SU-DHL-6 (cell line): ENCODE measurements at regions not wholly inside any gene's neighbourhood (a gene's known extent, or its start where the extent isn't known, plus 50 kb on each side); places are given as distances from the start of the nearest gene placed in this dataset.

Source experiments
- H2AFZ ChIP-seq: fragments of 200-600 bp; sonication (generic); 2 replicates; pipeline ENCODE4 v1.6.1; 2014; ENCODE audit warnings: low read depth, mild to moderate bottlenecking, moderate library complexity, mixed read lengths, antibody characterized with exemption, low read length; ENCODE audit not compliant: severe bottlenecking
- H3F3A ChIP-seq: fragments of 200-600 bp; shearing (Covaris generic); 2 replicates; pipeline ENCODE4 v1.6.0; 2016; ENCODE audit warnings: antibody characterized with exemption, mild to moderate bottlenecking; ENCODE audit not compliant: insufficient read depth
- H3K27ac ChIP-seq: fragments of 200-600 bp; sonication (generic); 2 replicates; pipeline ENCODE4 v1.5.1; 2016; ENCODE audit warnings: low read depth, mild to moderate bottlenecking, low read length, moderate library complexity, mixed read lengths
- H3K27me3 ChIP-seq: fragments of 200-600 bp; sonication (generic), shearing (Covaris generic); 2 replicates; pipeline ENCODE4 v1.6.0; 2014; ENCODE audit warnings: mild to moderate bottlenecking, low read length
- H3K36me3 ChIP-seq: fragments of 200-600 bp; sonication (generic); 2 replicates; pipeline ENCODE4 v1.6.1; 2014; ENCODE audit warnings: mild to moderate bottlenecking, low read length, mixed read lengths
- H3K4me2 ChIP-seq: fragments of 300-600, 200-600 bp; shearing (Covaris generic), sonication (generic); 2 replicates; pipeline ENCODE4 v1.6.0; 2014; ENCODE audit warnings: low read length, low read depth, mild to moderate bottlenecking; ENCODE audit not compliant: poor library complexity, severe bottlenecking
- H3K4me3 ChIP-seq: fragments of 200-600 bp; sonication (generic); 2 replicates; pipeline ENCODE4 v1.5.1; 2014; ENCODE audit warnings: antibody characterized with exemption, low read length, mild to moderate bottlenecking, mixed read lengths; ENCODE audit not compliant: insufficient read depth, poor library complexity, severe bottlenecking
- H3K79me2 ChIP-seq: fragments of 200-600 bp; sonication (generic); 2 replicates; pipeline ENCODE4 v1.6.1; 2014; ENCODE audit warnings: mild to moderate bottlenecking, low read length, moderate library complexity; ENCODE audit not compliant: insufficient read depth
- H3K9ac ChIP-seq: fragments of 200-600 bp; sonication (generic); 2 replicates; pipeline ENCODE4 v1.7.0; 2014; ENCODE audit warnings: mild to moderate bottlenecking, low read length
- H3K9me2 ChIP-seq: fragments of 200-600 bp; sonication (generic); replicated peaks from 2 replicates; pipeline ENCODE4 v1.6.1; 2014; ENCODE audit warnings: low read length; ENCODE audit not compliant: insufficient read depth
- H3K9me3 ChIP-seq: fragments of 200-600 bp; sonication (generic); 2 replicates; pipeline ENCODE4 v1.6.1; 2014; ENCODE audit warnings: low read length, mixed read lengths; ENCODE audit not compliant: insufficient read depth
- H4K20me1 ChIP-seq: fragments of 200-600 bp; sonication (generic); 2 replicates; pipeline ENCODE4 v1.6.1; 2014; ENCODE audit warnings: low read depth, mild to moderate bottlenecking, antibody characterized with exemption, low read length, moderate library complexity, mixed read lengths
- EZH2phosphoT487 ChIP-seq: fragments of 200-600 bp; sonication (generic), shearing (Covaris generic); conservative IDR thresholded peaks from 2 replicates; pipeline ENCODE4 v1.6.1; 2018; ENCODE audit warnings: mild to moderate bottlenecking, antibody characterized with exemption, low read length, moderate library complexity, mixed read lengths
- TF ChIP-seq, protein P1 (sequence below): fragments of 200-600 bp; sonication (generic); IDR thresholded peaks from one replicate; pipeline ENCODE4 v1.5.1; 2017; ENCODE audit warnings: antibody characterized with exemption, mild to moderate bottlenecking, low read length, moderate library complexity; ENCODE audit not compliant: insufficient read depth, poor library complexity, severe bottlenecking

DNA sequence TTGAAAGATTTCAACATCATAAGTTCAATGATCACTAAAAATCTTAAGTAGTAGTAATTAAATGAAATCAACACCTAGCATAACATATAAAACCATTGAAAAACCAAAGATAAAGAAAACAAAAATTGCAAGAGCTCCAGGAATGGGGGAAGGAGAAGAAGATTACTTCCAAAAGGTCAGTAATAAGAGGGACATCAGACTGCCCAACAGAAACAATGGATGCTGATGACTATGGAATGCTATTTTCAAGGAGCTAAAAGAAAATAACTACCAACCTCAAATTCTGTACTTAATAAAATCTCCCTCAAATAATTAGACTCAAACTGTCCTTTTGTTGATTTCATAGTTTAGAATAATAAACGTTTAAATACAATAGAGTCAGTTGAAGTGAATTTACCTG, 314.5 kb upstream of the LMO3 start:
- Histone ChIP-seq H3K9ac (no peak overlapping the region), H3K27ac (no peak overlapping the region), H4K20me1 (no peaks in the 10 kb centered on the region), H3K9me2 (no peaks in the 10 kb centered on the region), H3K36me3 (no peaks in the 10 kb centered on the region), H3F3A (no peaks in the 10 kb centered on the region), H3K4me2 (no peak overlapping the region), H3K27me3 (no peaks in the 10 kb centered on the region), H2AFZ (no peak overlapping the region), H3K4me3 (no peak overlapping the region), H3K79me2 (no peaks in the 10 kb centered on the region), H3K9me3 (no peaks in the 10 kb centered on the region)
- no peak for TF ChIP-seq EZH2phosphoT487
- TF ChIP-seq, protein P1, sequence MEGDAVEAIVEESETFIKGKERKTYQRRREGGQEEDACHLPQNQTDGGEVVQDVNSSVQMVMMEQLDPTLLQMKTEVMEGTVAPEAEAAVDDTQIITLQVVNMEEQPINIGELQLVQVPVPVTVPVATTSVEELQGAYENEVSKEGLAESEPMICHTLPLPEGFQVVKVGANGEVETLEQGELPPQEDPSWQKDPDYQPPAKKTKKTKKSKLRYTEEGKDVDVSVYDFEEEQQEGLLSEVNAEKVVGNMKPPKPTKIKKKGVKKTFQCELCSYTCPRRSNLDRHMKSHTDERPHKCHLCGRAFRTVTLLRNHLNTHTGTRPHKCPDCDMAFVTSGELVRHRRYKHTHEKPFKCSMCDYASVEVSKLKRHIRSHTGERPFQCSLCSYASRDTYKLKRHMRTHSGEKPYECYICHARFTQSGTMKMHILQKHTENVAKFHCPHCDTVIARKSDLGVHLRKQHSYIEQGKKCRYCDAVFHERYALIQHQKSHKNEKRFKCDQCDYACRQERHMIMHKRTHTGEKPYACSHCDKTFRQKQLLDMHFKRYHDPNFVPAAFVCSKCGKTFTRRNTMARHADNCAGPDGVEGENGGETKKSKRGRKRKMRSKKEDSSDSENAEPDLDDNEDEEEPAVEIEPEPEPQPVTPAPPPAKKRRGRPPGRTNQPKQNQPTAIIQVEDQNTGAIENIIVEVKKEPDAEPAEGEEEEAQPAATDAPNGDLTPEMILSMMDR = no peak

DNA sequence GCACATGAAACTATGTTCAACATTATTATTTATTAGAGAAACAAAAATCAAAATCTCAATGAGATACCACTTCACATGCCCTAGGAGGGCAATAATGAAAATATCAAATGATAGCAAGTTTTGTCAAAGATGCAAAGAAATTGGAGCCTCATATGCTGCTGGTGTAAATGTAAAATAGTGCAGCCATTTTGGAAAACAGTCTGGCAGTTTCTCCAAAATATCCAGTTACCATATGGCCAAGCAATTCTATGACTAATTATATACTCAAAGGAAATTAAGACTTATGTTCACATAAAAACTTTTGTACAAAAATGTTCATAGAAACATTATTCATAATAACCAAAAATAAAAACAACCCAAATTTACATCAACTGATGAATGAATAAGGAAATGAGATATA, 313.6 kb upstream of the LMO3 start:
- H4K20me1 ChIP-seq = no peaks in the 10 kb centered on the region
- H3K27ac ChIP-seq = no peak overlapping the region
- H3K9me2 ChIP-seq = no peaks in the 10 kb centered on the region
- H3K79me2 ChIP-seq = no peaks in the 10 kb centered on the region
- no peaks in the 10 kb centered on the region for H3K27me3 ChIP-seq
- no peak overlapping the region for H3K9ac ChIP-seq
- no peaks in the 10 kb centered on the region for H3K9me3 ChIP-seq
- no peak overlapping the region for H3K4me3 ChIP-seq
- no peaks in the 10 kb centered on the region for H3K36me3 ChIP-seq
- H3K4me2 ChIP-seq = no peak overlapping the region
- H2AFZ ChIP-seq = no peak overlapping the region
- no peaks in the 10 kb centered on the region for H3F3A ChIP-seq
- no peak for TF ChIP-seq EZH2phosphoT487
- TF ChIP-seq, protein P1 = no peak

- no peak overlapping the region for H3K4me2 ChIP-seq
- no peaks in the 10 kb centered on the region for H3K9me3 ChIP-seq
- no peaks in the 10 kb centered on the region for H3F3A ChIP-seq
- H3K4me3 ChIP-seq = no peak overlapping the region
- no peaks in the 10 kb centered on the region for H3K27me3 ChIP-seq
- TF ChIP-seq EZH2phosphoT487 = no peak
- TF ChIP-seq, protein P1 = no peak
- H3K27ac ChIP-seq = no peak overlapping the region
- H3K9me2 ChIP-seq = no peaks in the 10 kb centered on the region
- H3K9ac ChIP-seq = no peak overlapping the region
- no peak overlapping the region for H2AFZ ChIP-seq
- H3K36me3 ChIP-seq = no peaks in the 10 kb centered on the region
- no peaks in the 10 kb centered on the region for H4K20me1 ChIP-seq
- H3K79me2 ChIP-seq = no peaks in the 10 kb centered on the region
These were observed 308.9 kb upstream of the LMO3 start for GRCh38 chr12:16914853-16915252.
